Retinal pigment epithelial cell (primary cell): ENCODE measurements at regions not wholly inside any gene's neighbourhood (a gene's known extent, or its start where the extent isn't known, plus 50 kb on each side); places are given as distances from the start of the nearest gene placed in this dataset.

ENCODE experiments used
- DNase-seq: peaks from one replicate; pipeline ENCODE4 v3.0.0-alpha.2; 2010; ENCODE audit warnings: low read depth
- H3K4me3 ChIP-seq: 2 replicates; pipeline ENCODE4 v1.5.1; 2011; ENCODE audit warnings: mild to moderate bottlenecking, low read length, control low read depth, moderate library complexity
- CTCF ChIP-seq: conservative IDR thresholded peaks from 2 replicates; pipeline ENCODE4 v1.5.1; 2011; ENCODE audit warnings: low read depth, low read length, control low read depth, inconsistent platforms

GRCh38 chr1:170367615-170368014 is 164.4 kb upstream of the GORAB start:
- no peak for DNase-seq
- no peak for TF ChIP-seq CTCF
- no peak overlapping the region for H3K4me3 ChIP-seq

- no peak for DNase-seq
- TF ChIP-seq CTCF = no peak
These were observed 163.0 kb upstream of the GORAB start for GRCh38 chr1:170369000-170369399.

GRCh38 chr1:170369417-170369816 is 162.5 kb upstream of the GORAB start:
- no peak for DNase-seq
- H3K4me3 ChIP-seq = no peak overlapping the region
- TF ChIP-seq CTCF = no peak

More at GRCh38 chr1:170369000-170369399, 163.0 kb upstream of the GORAB start:
- no peak overlapping the region for H3K4me3 ChIP-seq

GRCh38 chr1:170370087-170370486 is 161.9 kb upstream of the GORAB start:
- H3K4me3 ChIP-seq = no peak overlapping the region
- no peak for DNase-seq
- TF ChIP-seq CTCF = no peak

- no peak overlapping the region for H3K4me3 ChIP-seq
- no peak for TF ChIP-seq CTCF
- DNase-seq = no peak
These were observed 156.8 kb upstream of the GORAB start for GRCh38 chr1:170375082-170375723.

- TF ChIP-seq CTCF = no peak
- H3K4me3 ChIP-seq = no peak overlapping the region
- DNase-seq = no peak
These were observed 155.1 kb upstream of the GORAB start for GRCh38 chr1:170376801-170377385.

GRCh38 chr1:170377440-170377839 is 154.5 kb upstream of the GORAB start:
- TF ChIP-seq CTCF = no peak
- no peak overlapping the region for H3K4me3 ChIP-seq
- no peak for DNase-seq
